ENCODE measurements at regions not wholly inside any gene's neighbourhood (a gene's known extent, or its start where the extent isn't known, plus 50 kb on each side); places are given as distances from the start of the nearest gene placed in this dataset.

GRCh38 chr9:102507044-102507687 lies 488.0 kb upstream of the CYLC2 start:
- TF ChIP-seq EZH2phosphoT487 (conservative IDR thresholded peaks at IDR 0.05; ENCODE audit: low read length) (no peak), CTCF (IDR thresholded peaks at IDR 0.05; ENCODE audit: insufficient read depth, low read length, poor library complexity, severe bottlenecking) (no peak)
- Histone ChIP-seq H3K9ac (ENCODE audit: low read length) (no peak overlapping the region), H3K27me3 (ENCODE audit: low read length) (no peaks in the 10 kb centered on the region), H3K4me3 (ENCODE audit: insufficient read depth, low read length, poor library complexity, severe bottlenecking) (no peak overlapping the region), H3F3A (ENCODE audit: insufficient read depth) (no peaks in the 10 kb centered on the region), H4K20me1 (ENCODE audit: low read depth, low read length) (no peaks in the 10 kb centered on the region), H3K4me2 (ENCODE audit: low read depth, low read length, poor library complexity, severe bottlenecking) (no peak overlapping the region), H3K9me3 (ENCODE audit: insufficient read depth, low read length) (no peaks in the 10 kb centered on the region), H3K36me3 (ENCODE audit: low read length) (no peaks in the 10 kb centered on the region), H3K27ac (ENCODE audit: low read depth, low read length) (no peak overlapping the region), H2AFZ (ENCODE audit: low read depth, low read length, severe bottlenecking) (no peak overlapping the region), H3K79me2 (ENCODE audit: insufficient read depth, low read length) (no peaks in the 10 kb centered on the region), H3K9me2 (replicated peaks; ENCODE audit: insufficient read depth, low read length) (no peaks in the 10 kb centered on the region)

GRCh38 chr9:102506406-102506805 lies 488.7 kb upstream of the CYLC2 start:
- H3K4me2 ChIP-seq (ENCODE audit: low read depth, low read length, poor library complexity, severe bottlenecking) = no peak overlapping the region
- no peaks in the 10 kb centered on the region for H3K9me3 ChIP-seq (ENCODE audit: insufficient read depth, low read length)
- H4K20me1 ChIP-seq (ENCODE audit: low read depth, low read length) = no peaks in the 10 kb centered on the region
- H3K9ac ChIP-seq (ENCODE audit: low read length) = no peak overlapping the region
- H3K27me3 ChIP-seq (ENCODE audit: low read length) = no peaks in the 10 kb centered on the region
- no peak for TF ChIP-seq EZH2phosphoT487 (conservative IDR thresholded peaks at IDR 0.05; ENCODE audit: low read length)
- TF ChIP-seq CTCF (IDR thresholded peaks at IDR 0.05; ENCODE audit: insufficient read depth, low read length, poor library complexity, severe bottlenecking) = no peak
- H3K9me2 ChIP-seq (replicated peaks; ENCODE audit: insufficient read depth, low read length) = no peaks in the 10 kb centered on the region
- H3K36me3 ChIP-seq (ENCODE audit: low read length) = no peaks in the 10 kb centered on the region
- no peaks in the 10 kb centered on the region for H3K79me2 ChIP-seq (ENCODE audit: insufficient read depth, low read length)
- H3K4me3 ChIP-seq (ENCODE audit: insufficient read depth, low read length, poor library complexity, severe bottlenecking) = no peak overlapping the region
- no peak overlapping the region for H3K27ac ChIP-seq (ENCODE audit: low read depth, low read length)
- H3F3A ChIP-seq (ENCODE audit: insufficient read depth) = no peaks in the 10 kb centered on the region
- H2AFZ ChIP-seq (ENCODE audit: low read depth, low read length, severe bottlenecking) = no peak overlapping the region

- no peaks in the 10 kb centered on the region for H3K79me2 ChIP-seq (ENCODE audit: insufficient read depth, low read length)
- no peak overlapping the region for H3K4me3 ChIP-seq (ENCODE audit: insufficient read depth, low read length, poor library complexity, severe bottlenecking)
- no peaks in the 10 kb centered on the region for H3K9me2 ChIP-seq (replicated peaks; ENCODE audit: insufficient read depth, low read length)
- no peaks in the 10 kb centered on the region for H4K20me1 ChIP-seq (ENCODE audit: low read depth, low read length)
- no peak overlapping the region for H3K4me2 ChIP-seq (ENCODE audit: low read depth, low read length, poor library complexity, severe bottlenecking)
- H3F3A ChIP-seq (ENCODE audit: insufficient read depth) = no peaks in the 10 kb centered on the region
- H3K9ac ChIP-seq (ENCODE audit: low read length) = no peak overlapping the region
- no peaks in the 10 kb centered on the region for H3K9me3 ChIP-seq (ENCODE audit: insufficient read depth, low read length)
- H3K36me3 ChIP-seq (ENCODE audit: low read length) = no peaks in the 10 kb centered on the region
- TF ChIP-seq CTCF (IDR thresholded peaks at IDR 0.05; ENCODE audit: insufficient read depth, low read length, poor library complexity, severe bottlenecking) (no peak), EZH2phosphoT487 (conservative IDR thresholded peaks at IDR 0.05; ENCODE audit: low read length) (no peak)
- no peaks in the 10 kb centered on the region for H3K27me3 ChIP-seq (ENCODE audit: low read length)
- no peak overlapping the region for H2AFZ ChIP-seq (ENCODE audit: low read depth, low read length, severe bottlenecking)
- no peak overlapping the region for H3K27ac ChIP-seq (ENCODE audit: low read depth, low read length)
Measured at GRCh38 chr9:102499468-102499867, 495.7 kb upstream of the CYLC2 start.
